Midbrain (tissue), 1 donor: ENCODE measurements at regions not wholly inside any gene's neighbourhood (a gene's known extent, or its start where the extent isn't known, plus 50 kb on each side); places are given as distances from the start of the nearest gene placed in this dataset.

ENCODE experiments used
- DNase-seq: peaks from one replicate; lab custom pipeline; 2025; lab: John Stamatoyannopoulos, UW

- DNase-seq: no peak
Measured at GRCh38 chr13:74794582-74794981, 660.4 kb upstream of the KLF12 start.

- no peak for DNase-seq
Measured at GRCh38 chr13:74794147-74794546, 659.9 kb upstream of the KLF12 start.

- DNase-seq: no peak
Measured at GRCh38 chr13:74784959-74785358, 650.8 kb upstream of the KLF12 start.

GRCh38 chr13:74778946-74779345 lies 644.7 kb upstream of the KLF12 start:
- no peak for DNase-seq

- DNase-seq: no peak
Measured at GRCh38 chr13:74778087-74778486, 643.9 kb upstream of the KLF12 start.

GRCh38 chr13:74774264-74774663 lies 640.1 kb upstream of the KLF12 start:
- no peak for DNase-seq

- DNase-seq: no peak
Measured at GRCh38 chr13:74773248-74773647, 639.0 kb upstream of the KLF12 start.

- DNase-seq: no peak
Measured at GRCh38 chr13:74771964-74772363, 637.8 kb upstream of the KLF12 start.

GRCh38 chr13:74770361-74770760 lies 636.2 kb upstream of the KLF12 start:
- no peak for DNase-seq

- no peak for DNase-seq
Measured at GRCh38 chr13:74769333-74769732, 635.1 kb upstream of the KLF12 start.

GRCh38 chr13:74768521-74769085 lies 634.4 kb upstream of the KLF12 start:
- DNase-seq: no peak

- no peak for DNase-seq
Measured at GRCh38 chr13:74767050-74767449, 632.8 kb upstream of the KLF12 start.

GRCh38 chr13:74765955-74766354 lies 631.8 kb upstream of the KLF12 start:
- no peak for DNase-seq

GRCh38 chr13:74761801-74762757 lies 627.9 kb upstream of the KLF12 start:
- no peak for DNase-seq

- DNase-seq: no peak
Measured at GRCh38 chr13:74758188-74758587, 624.0 kb upstream of the KLF12 start.

- DNase-seq: no peak
Measured at GRCh38 chr13:74755065-74755464, 620.9 kb upstream of the KLF12 start.

- no peak for DNase-seq
Measured at GRCh38 chr13:74751739-74752138, 617.5 kb upstream of the KLF12 start.

GRCh38 chr13:74747186-74747955 lies 613.2 kb upstream of the KLF12 start:
- DNase-seq: no peak

- DNase-seq: no peak
Measured at GRCh38 chr13:74743992-74744391, 609.8 kb upstream of the KLF12 start.

- DNase-seq: no peak
Measured at GRCh38 chr13:74741732-74742131, 607.5 kb upstream of the KLF12 start.

- no peak for DNase-seq
Measured at GRCh38 chr13:74732736-74733385, 598.7 kb upstream of the KLF12 start.

- no peak for DNase-seq
Measured at GRCh38 chr13:74731731-74732130, 597.5 kb upstream of the KLF12 start.
